Ascending aorta (tissue), 2 donors: ENCODE measurements at regions not wholly inside any gene's neighbourhood (a gene's known extent, or its start where the extent isn't known, plus 50 kb on each side); places are given as distances from the start of the nearest gene placed in this dataset.

Experiments used
- DNase-seq, 2 donors: peaks; one replicate each; pipeline ENCODE4 v3.0.0-alpha.2; 2019; ENCODE audit warnings: low spot score in 2 of 2
- H3K27ac ChIP-seq, 2 donors: fragments of 200-600 bp; sonication (generic); one replicate each; pipeline ENCODE4 v1.5.1; 2016 to 2017; ENCODE audit warnings: mild to moderate bottlenecking in 1 of 2
- H3K27me3 ChIP-seq: fragments of 200-600 bp; sonication (generic); one replicate; pipeline ENCODE4 v1.5.1; 2017
- H3K36me3 ChIP-seq, 2 donors: fragments of 200-600 bp; sonication (generic); one replicate each; pipeline ENCODE4 v1.5.1; 2016
- H3K4me1 ChIP-seq, 2 donors: fragments of 200-600 bp; sonication (generic); one replicate each; pipeline ENCODE4 v1.5.1; 2016 to 2017; ENCODE audit warnings: mild to moderate bottlenecking in 1 of 2
- H3K4me3 ChIP-seq, 2 donors: fragments of 200-600 bp; sonication (generic); one replicate each; pipeline ENCODE4 v1.5.1; 2016 to 2017; ENCODE audit warnings: mild to moderate bottlenecking in 1 of 2
- H3K9me3 ChIP-seq, 2 donors: fragments of 200-600 bp; sonication (generic); one replicate each; pipeline ENCODE4 v1.5.1; 2016
- intact Hi-C: fragments of 100-400 bp; cut with DNase I; formaldehyde crosslinking; loops from one replicate; pipeline ENCODE4 v1.15.1; 2023
- TF ChIP-seq, protein P1 (sequence below), 3 experiments: fragments of 200-600 bp in 2 of 3; fragments of 450-650 bp in 1 of 3; sonication (generic) in 2 of 3; IDR thresholded peaks; one replicate each; pipeline ENCODE4 v1.5.1; 2016 to 2019; ENCODE audit warnings: antibody characterized with exemption in 3 of 3, mild to moderate bottlenecking in 1 of 3, moderate library complexity in 1 of 3

DNA sequence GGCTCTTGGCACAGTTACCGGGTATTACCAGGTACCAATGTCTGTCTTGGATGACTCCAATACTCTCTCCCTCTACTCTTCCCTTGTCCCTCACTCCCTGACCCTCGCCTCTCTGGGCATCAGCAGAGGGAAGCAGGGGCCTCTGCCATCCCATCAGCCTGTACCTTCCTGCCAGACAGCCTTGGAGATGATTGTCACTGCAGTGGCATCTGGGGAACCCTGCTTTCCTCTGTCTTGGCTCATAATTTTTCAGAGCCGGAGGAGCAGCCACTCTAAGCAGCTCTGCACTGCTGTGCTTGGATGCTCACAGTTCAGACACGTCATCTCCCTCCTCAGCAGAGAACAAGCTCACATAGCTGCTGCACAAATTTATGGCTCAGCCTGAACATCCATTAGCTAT lies 274.1 kb downstream of the SMARCA2 start:
- H3K27ac ChIP-seq: no peak overlapping the region
- no peak for DNase-seq
- H3K36me3 ChIP-seq: no peaks in the 10 kb centered on the region
- H3K4me1 ChIP-seq: no peaks in the 10 kb centered on the region
- intact Hi-C loops: no loop called here
- H3K27me3 ChIP-seq: no peaks in the 10 kb centered on the region
- no peak overlapping the region for H3K4me3 ChIP-seq
- TF ChIP-seq, protein P1, sequence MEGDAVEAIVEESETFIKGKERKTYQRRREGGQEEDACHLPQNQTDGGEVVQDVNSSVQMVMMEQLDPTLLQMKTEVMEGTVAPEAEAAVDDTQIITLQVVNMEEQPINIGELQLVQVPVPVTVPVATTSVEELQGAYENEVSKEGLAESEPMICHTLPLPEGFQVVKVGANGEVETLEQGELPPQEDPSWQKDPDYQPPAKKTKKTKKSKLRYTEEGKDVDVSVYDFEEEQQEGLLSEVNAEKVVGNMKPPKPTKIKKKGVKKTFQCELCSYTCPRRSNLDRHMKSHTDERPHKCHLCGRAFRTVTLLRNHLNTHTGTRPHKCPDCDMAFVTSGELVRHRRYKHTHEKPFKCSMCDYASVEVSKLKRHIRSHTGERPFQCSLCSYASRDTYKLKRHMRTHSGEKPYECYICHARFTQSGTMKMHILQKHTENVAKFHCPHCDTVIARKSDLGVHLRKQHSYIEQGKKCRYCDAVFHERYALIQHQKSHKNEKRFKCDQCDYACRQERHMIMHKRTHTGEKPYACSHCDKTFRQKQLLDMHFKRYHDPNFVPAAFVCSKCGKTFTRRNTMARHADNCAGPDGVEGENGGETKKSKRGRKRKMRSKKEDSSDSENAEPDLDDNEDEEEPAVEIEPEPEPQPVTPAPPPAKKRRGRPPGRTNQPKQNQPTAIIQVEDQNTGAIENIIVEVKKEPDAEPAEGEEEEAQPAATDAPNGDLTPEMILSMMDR (IDR thresholded peaks at IDR 0.05): no peak
- no peaks in the 10 kb centered on the region for H3K9me3 ChIP-seq

DNA sequence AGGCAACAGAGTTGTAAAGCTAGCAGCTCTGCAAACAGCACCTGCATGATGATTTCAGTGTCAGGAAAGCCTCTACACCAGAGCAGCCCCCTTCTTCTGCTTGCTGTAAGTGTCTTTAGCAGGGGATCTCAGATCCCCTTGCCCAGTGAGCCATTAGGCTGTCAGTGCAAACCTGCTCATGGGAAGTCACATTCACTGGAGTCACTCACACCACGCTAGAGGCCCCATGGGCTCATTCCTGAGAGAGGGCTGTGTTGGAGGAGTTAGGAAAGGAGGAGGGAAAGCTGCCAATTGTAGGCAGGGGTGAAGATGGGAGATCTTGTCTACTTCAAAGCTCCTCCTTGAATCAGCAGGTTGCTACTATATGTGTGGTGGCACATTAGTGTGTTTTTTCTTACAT lies 275.2 kb downstream of the SMARCA2 start:
- DNase-seq: no peak
- Histone ChIP-seq H3K4me1 (no peaks in the 10 kb centered on the region), H3K4me3 (no peak overlapping the region), H3K9me3 (no peaks in the 10 kb centered on the region), H3K36me3 (no peaks in the 10 kb centered on the region), H3K27ac (no peak overlapping the region), H3K27me3 (no peaks in the 10 kb centered on the region)
- TF ChIP-seq, protein P1 (IDR thresholded peaks at IDR 0.05): no peak
- intact Hi-C loops: no loop called here

DNA sequence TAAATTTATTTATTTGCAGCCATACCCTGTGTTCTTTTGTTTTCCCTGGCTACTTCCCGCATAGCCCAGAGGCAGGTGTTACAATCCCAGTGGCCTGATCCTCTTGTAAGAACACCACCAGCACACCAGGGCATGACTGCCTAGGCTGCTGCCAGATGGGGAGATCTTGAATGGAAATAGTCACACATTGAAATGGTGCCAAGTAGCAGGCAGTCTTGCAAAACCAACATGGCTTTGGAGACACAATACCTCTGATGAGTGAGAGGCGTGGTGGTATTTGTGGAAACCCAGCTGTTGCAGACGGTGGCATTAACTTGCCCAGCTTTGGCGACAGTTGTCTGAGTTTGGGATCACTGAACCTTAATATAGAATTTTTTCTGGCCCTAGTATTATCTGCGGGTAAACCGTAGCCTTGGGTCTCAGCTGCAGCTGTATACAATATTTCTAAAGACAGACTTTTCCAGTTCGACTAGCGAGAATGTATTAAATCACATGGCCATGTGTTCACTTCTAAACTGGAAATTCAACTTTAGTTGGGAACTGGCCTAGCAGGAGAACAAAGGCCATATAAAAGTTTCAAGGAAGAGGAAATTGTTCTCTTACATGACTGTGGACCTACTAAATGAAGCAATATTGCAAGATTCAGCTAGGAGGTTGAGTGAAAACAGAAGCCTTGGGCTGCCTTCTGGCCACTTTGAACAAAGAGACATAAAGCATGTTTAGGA lies 277.0 kb downstream of the SMARCA2 start:
- no peak for DNase-seq
- H3K4me1 ChIP-seq: no peaks in the 10 kb centered on the region

DNA sequence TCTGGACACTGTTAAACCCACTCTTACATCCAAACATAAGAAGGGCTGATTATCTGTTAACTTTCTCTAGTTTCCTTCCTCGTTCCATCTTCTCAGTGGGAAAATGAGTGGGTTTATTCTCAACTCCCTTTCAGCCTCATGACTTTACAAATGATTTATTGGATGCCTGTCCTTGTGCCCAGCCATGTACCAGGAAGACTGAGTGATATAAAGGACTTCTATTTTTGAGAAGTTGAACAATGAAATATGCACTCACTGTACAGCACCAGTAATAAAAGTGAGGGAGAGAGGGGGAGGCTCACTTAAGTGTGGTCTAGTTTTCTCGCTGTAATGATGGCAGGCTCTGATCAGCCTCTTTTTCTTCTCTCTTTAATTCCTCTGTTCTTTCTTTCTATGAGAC lies 277.6 kb downstream of the SMARCA2 start:
- no peaks in the 10 kb centered on the region for H3K27me3 ChIP-seq
- no peaks in the 10 kb centered on the region for H3K4me1 ChIP-seq
- intact Hi-C loops: no loop called here
- no peaks in the 10 kb centered on the region for H3K36me3 ChIP-seq
- H3K9me3 ChIP-seq: no peaks in the 10 kb centered on the region
- DNase-seq: no peak
- H3K27ac ChIP-seq: no peak overlapping the region
- TF ChIP-seq, protein P1 (IDR thresholded peaks at IDR 0.05): no peak
- no peak overlapping the region for H3K4me3 ChIP-seq

More for the DNA sequence above, 277.0 kb downstream of the SMARCA2 start:
- Histone ChIP-seq H3K36me3 (no peaks in the 10 kb centered on the region), H3K4me3 (no peak overlapping the region), H3K9me3 (no peaks in the 10 kb centered on the region), H3K27me3 (no peaks in the 10 kb centered on the region), H3K27ac (no peak overlapping the region)
- TF ChIP-seq, protein P1 (IDR thresholded peaks at IDR 0.05): no peak
- intact Hi-C loops: no loop called here

DNA sequence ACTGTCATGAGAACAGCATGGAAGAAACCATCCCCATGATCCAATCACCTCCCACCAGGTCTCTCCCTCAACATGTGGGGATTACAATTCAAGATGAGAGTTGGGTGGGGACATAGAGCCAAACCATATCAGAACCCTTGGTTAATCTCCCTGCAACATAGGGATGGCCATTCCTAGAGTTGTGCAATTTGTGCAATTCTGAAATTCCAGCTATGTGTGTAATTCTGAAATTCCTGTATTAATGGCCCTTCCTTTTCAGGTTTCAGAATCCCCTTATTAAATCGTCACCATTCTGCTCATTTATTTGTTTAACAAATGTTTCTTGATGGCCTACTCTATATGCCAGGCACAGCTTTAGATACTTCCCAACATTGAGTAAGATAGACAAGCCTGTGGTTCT lies 282.6 kb downstream of the SMARCA2 start:
- Histone ChIP-seq H3K27ac (no peak overlapping the region), H3K27me3 (no peaks in the 10 kb centered on the region), H3K4me1 (no peaks in the 10 kb centered on the region), H3K36me3 (no peaks in the 10 kb centered on the region), H3K4me3 (no peak overlapping the region), H3K9me3 (no peaks in the 10 kb centered on the region)
- DNase-seq: no peak
- intact Hi-C loops: no loop called here
- TF ChIP-seq, protein P1 (IDR thresholded peaks at IDR 0.05): no peak

DNA sequence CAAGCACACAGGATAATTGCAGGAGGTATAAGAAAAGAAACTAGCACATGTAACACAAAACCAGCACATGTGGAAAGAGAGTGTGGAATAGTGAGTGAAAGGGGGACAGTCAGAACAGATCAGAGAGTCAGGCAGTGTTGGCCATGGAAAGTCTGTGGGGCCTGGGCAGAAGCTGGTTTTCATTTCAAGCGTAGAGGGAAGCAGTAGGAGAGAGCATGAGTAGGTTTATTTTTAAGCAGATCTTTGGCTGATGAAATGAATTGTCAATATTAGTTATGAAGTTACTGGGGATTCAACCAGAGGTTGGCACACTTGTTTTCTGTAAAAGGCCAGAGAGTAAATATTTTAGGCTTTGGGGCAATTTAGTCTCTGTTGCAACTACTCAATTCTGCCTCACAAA lies 283.1 kb downstream of the SMARCA2 start:
- intact Hi-C loops: no loop called here
- no peaks in the 10 kb centered on the region for H3K27me3 ChIP-seq

More for the DNA sequence above, 283.1 kb downstream of the SMARCA2 start:
- Histone ChIP-seq H3K4me3 (no peak overlapping the region), H3K9me3 (no peaks in the 10 kb centered on the region), H3K27ac (no peak overlapping the region), H3K4me1 (no peaks in the 10 kb centered on the region), H3K36me3 (no peaks in the 10 kb centered on the region)
- DNase-seq: no peak
- TF ChIP-seq, protein P1 (IDR thresholded peaks at IDR 0.05): no peak
